Activated CD8-positive, alpha-beta T cell treated with anti-CD3 and anti-CD28 coated beads for 36 hours (primary cell): ENCODE measurements at regions not wholly inside any gene's neighbourhood (a gene's known extent, or its start where the extent isn't known, plus 50 kb on each side); places are given as distances from the start of the nearest gene placed in this dataset.
"Not testable (repeated sequence)": the region's sequence is repeated elsewhere in the genome, so short reads cannot be mapped to it uniquely, and the experiment has no call there.

Experiments used
- ATAC-seq: fragments of 200-7000 bp; cut with Tn5 transposase; one replicate; pipeline ENCODE4 v1.10.0; 2021; ENCODE audit warnings: mild to moderate bottlenecking, moderate library complexity
- CTCF ChIA-PET: fragments of 350-600 bp; sonication (Branson Sonifier 250); formaldehyde crosslinking; loops from one replicate; lab custom pipeline; 2021; ENCODE audit warnings: antibody characterized with exemption; lab: Charles Lee
- POLR2A ChIA-PET: fragments of 350-600 bp; sonication (Branson Sonifier 250); formaldehyde crosslinking; loops from one replicate; lab custom pipeline; 2021; ENCODE audit warnings: antibody characterized with exemption; lab: Charles Lee
- DNase-seq: peaks from one replicate; pipeline ENCODE4 v3.0.0-alpha.2; 2020
- H3K27ac Mint-ChIP-seq: one replicate; pipeline ENCODE4 v1.8.0; 2021; ENCODE audit warnings: mild to moderate bottlenecking, mixed read lengths
- H3K27me3 Mint-ChIP-seq: one replicate; pipeline ENCODE4 v1.8.0; 2021; ENCODE audit warnings: mixed read lengths
- H3K36me3 Mint-ChIP-seq: one replicate; pipeline ENCODE4 v1.8.0; 2021; ENCODE audit warnings: low read depth, mixed read lengths
- H3K4me1 Mint-ChIP-seq: one replicate; pipeline ENCODE4 v1.8.0; 2021; ENCODE audit warnings: low read depth, mixed read lengths
- H3K4me3 Mint-ChIP-seq: one replicate; pipeline ENCODE4 v1.8.0; 2021; ENCODE audit warnings: mild to moderate bottlenecking, moderate library complexity, mixed read lengths
- H3K9me3 Mint-ChIP-seq: one replicate; pipeline ENCODE4 v1.8.0; 2021; ENCODE audit warnings: mixed read lengths
- CTCF ChIP-seq: fragments of 200-600 bp; IDR thresholded peaks from one replicate; pipeline ENCODE4 v1.8.0; 2022; ENCODE audit warnings: antibody characterized with exemption, mild to moderate bottlenecking
- intact Hi-C: fragments of 100-400 bp; cut with micrococcal nuclease; formaldehyde crosslinking; loops from one replicate; pipeline ENCODE4 v1.10.0; 2022

DNA sequence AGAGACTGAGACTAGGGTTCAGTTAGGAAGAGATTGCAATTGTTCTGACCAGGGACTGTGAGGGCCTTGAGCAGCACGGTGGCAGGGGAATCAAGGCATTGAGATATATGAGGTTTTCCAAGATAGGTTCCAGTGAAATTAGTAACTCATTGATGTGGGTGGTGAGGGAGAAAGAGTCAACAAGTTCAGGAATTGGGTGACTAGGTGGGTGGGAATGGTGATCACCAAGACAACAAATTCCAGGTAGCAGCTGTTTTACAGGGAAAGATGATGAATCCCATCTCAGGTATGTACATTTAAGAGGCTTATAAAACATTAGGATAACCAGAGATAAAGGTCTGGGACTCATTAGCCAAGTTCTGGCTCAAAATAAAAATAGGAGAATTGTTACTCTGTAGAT is 251.5 kb upstream of the MGAT5 start:
- no peak overlapping the region for H3K4me3 Mint-ChIP-seq
- CTCF ChIA-PET = no interaction called here
- no peak overlapping the region for H3K27ac Mint-ChIP-seq
- no peak for TF ChIP-seq CTCF
- H3K27me3 Mint-ChIP-seq = peaks cover 17% of the 10 kb centered on the region
- intact Hi-C loops = no loop called here
- H3K9me3 Mint-ChIP-seq = no peaks in the 10 kb centered on the region
- no peaks in the 10 kb centered on the region for H3K36me3 Mint-ChIP-seq
- H3K4me1 Mint-ChIP-seq = no peaks in the 10 kb centered on the region
- ATAC-seq = no peak
- POLR2A ChIA-PET = no interaction called here
- DNase-seq = no peak

DNA sequence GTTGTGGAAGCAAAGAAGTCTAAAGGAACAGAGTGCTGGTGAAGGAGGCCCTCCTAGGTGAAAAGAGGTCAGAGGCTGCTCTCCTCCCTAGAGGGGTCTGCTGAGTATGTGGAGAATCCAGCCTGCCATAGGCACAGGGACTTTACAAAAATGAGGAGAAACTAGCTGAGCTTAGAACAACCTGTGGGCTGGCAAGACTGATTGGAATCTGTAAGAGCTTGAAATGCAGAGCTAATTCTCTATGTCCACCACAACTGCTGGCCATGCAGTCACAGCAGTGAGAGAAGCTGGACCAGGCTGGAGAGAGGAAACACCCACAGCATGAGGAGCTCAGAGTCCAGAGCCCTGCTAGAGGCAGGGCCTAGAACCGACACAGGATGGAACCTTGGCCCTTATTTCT is 251.0 kb upstream of the MGAT5 start:
- DNase-seq (no peak), ATAC-seq (no peak)
- Mint-ChIP-seq H3K4me1 (no peaks in the 10 kb centered on the region), H3K27ac (no peak overlapping the region), H3K9me3 (no peaks in the 10 kb centered on the region), H3K27me3 (peaks cover 17% of the 10 kb centered on the region), H3K4me3 (no peak overlapping the region), H3K36me3 (no peaks in the 10 kb centered on the region)
- CTCF ChIA-PET = no interaction called here
- POLR2A ChIA-PET = no interaction called here
- intact Hi-C loops = no loop called here
- TF ChIP-seq CTCF = no peak

GRCh38 chr2:134004467-134004866 is 249.4 kb upstream of the MGAT5 start:
- intact Hi-C loops = no loop called here
- Mint-ChIP-seq H3K27ac (no peak overlapping the region), H3K36me3 (no peaks in the 10 kb centered on the region), H3K27me3 (peaks cover 16% of the 10 kb centered on the region), H3K4me1 (no peaks in the 10 kb centered on the region), H3K9me3 (no peaks in the 10 kb centered on the region), H3K4me3 (no peak overlapping the region)
- no peak for ATAC-seq
- no peak for TF ChIP-seq CTCF
- ChIA-PET CTCF (no interaction called here), POLR2A (no interaction called here)
- no peak for DNase-seq

- H3K36me3 Mint-ChIP-seq = no peaks in the 10 kb centered on the region
- POLR2A ChIA-PET = no interaction called here
- peaks cover 5% of the 10 kb centered on the region for H3K27me3 Mint-ChIP-seq
- H3K27ac Mint-ChIP-seq = no peak overlapping the region
- intact Hi-C loops = no loop called here
- CTCF ChIA-PET = interaction anchor here (1.2 kb wide), 1 partner anchor 122 kb away, joined by 3 read pairs; no protein-coding TSS in a partner anchor
- no peak overlapping the region for H3K4me3 Mint-ChIP-seq
- TF ChIP-seq CTCF = no peak
- ATAC-seq (no peak), DNase-seq (no peak)
- H3K9me3 Mint-ChIP-seq = no peaks in the 10 kb centered on the region
- no peaks in the 10 kb centered on the region for H3K4me1 Mint-ChIP-seq
Measured at GRCh38 chr2:134008837-134009236, 245.0 kb upstream of the MGAT5 start.

DNA sequence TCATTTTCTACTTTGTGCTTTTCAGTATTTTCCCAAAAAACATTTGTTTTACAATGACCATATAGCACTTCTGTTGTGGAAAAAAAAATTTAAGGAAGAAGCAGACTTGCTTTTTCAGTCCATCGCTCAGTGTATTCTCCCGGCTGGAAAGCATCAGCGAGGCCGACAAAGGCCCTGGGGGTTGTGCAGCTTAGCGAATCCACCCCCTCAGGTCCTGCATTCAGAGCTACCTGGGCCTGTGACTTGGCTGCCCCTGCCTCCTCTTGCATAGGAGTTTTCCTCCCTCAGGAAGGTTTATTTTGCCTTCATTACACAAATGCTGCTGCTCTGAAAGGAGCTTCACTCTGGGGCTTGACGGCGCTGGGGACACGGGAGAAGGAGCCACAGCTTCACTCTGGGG is 244.4 kb upstream of the MGAT5 start:
- no peak overlapping the region for H3K27ac Mint-ChIP-seq
- CTCF ChIA-PET = no interaction called here
- ATAC-seq = no peak
- intact Hi-C loops = no loop called here
- no peaks in the 10 kb centered on the region for H3K36me3 Mint-ChIP-seq
- POLR2A ChIA-PET = no interaction called here
- H3K4me3 Mint-ChIP-seq = no peak overlapping the region
- TF ChIP-seq CTCF = no peak
- no peaks in the 10 kb centered on the region for H3K9me3 Mint-ChIP-seq
- no peak for DNase-seq
- H3K4me1 Mint-ChIP-seq = no peaks in the 10 kb centered on the region
- H3K27me3 Mint-ChIP-seq = peaks cover 4% of the 10 kb centered on the region

DNA sequence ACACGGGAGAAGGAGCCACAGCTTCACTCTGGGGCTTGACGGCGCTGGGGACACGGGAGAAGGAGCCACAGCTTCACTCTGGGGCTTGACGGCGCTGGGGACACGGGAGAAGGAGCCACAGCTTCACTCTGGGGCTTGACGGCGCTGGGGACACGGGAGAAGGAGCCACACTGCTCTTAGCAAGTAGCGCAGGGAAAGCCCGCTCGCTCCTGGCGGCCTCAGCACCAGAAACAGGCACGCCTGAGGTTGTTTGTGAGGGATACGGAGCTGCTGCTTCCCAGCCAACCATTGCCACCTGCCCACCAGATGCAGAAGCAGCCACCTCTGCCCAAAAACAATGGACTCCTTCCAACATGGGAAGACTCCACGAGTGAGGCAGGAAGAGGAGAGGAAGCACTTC is 244.0 kb upstream of the MGAT5 start:
- H3K4me3 Mint-ChIP-seq, ATAC-seq, DNase-seq, H3K27ac Mint-ChIP-seq, H3K9me3 Mint-ChIP-seq, CTCF ChIA-PET, H3K36me3 Mint-ChIP-seq, intact Hi-C loops, H3K27me3 Mint-ChIP-seq, H3K4me1 Mint-ChIP-seq, POLR2A ChIA-PET: not testable (repeated sequence)
